ENCODE measurements at regions not wholly inside any gene's neighbourhood (a gene's known extent, or its start where the extent isn't known, plus 50 kb on each side); places are given as distances from the start of the nearest gene placed in this dataset.

GRCh38 chrX:113048896-113049295 lies 208.3 kb upstream of the AMOT start:
- Mint-ChIP-seq H3K4me1 (no peaks in the 10 kb centered on the region), H3K4me3 (no peak overlapping the region), H3K27ac (no peak overlapping the region), H3K27me3 (ENCODE audit: low read depth, poor library complexity) (no peaks in the 10 kb centered on the region), H3K9me3 (peaks cover 11% of the 10 kb centered on the region), H3K36me3 (ENCODE audit: low read depth) (no peaks in the 10 kb centered on the region)
- TF ChIP-seq CTCF (IDR thresholded peaks at IDR 0.05) = no peak
- DNase-seq = no peak

- no peak overlapping the region for H3K27ac Mint-ChIP-seq
- H3K9me3 Mint-ChIP-seq = peaks cover 15% of the 10 kb centered on the region
- H3K4me3 Mint-ChIP-seq = no peak overlapping the region
- no peaks in the 10 kb centered on the region for H3K4me1 Mint-ChIP-seq
- H3K36me3 Mint-ChIP-seq (ENCODE audit: low read depth) = no peaks in the 10 kb centered on the region
- H3K27me3 Mint-ChIP-seq (ENCODE audit: low read depth, poor library complexity) = no peaks in the 10 kb centered on the region
- no peak for DNase-seq
- no peak for TF ChIP-seq CTCF (IDR thresholded peaks at IDR 0.05)
Measured at GRCh38 chrX:113048480-113048879, 207.8 kb upstream of the AMOT start.

- DNase-seq = no peak
- Mint-ChIP-seq H3K4me3 (no peak overlapping the region), H3K4me1 (no peaks in the 10 kb centered on the region), H3K9me3 (peaks cover 11% of the 10 kb centered on the region), H3K27me3 (ENCODE audit: low read depth, poor library complexity) (no peaks in the 10 kb centered on the region), H3K27ac (no peak overlapping the region), H3K36me3 (ENCODE audit: low read depth) (no peaks in the 10 kb centered on the region)
- TF ChIP-seq CTCF (IDR thresholded peaks at IDR 0.05) = no peak
Measured at GRCh38 chrX:113033966-113034680, 193.5 kb upstream of the AMOT start.

- Mint-ChIP-seq H3K27ac (no peak overlapping the region), H3K36me3 (ENCODE audit: low read depth) (no peaks in the 10 kb centered on the region), H3K27me3 (ENCODE audit: low read depth, poor library complexity) (peaks cover 2% of the 10 kb centered on the region), H3K9me3 (no peaks in the 10 kb centered on the region), H3K4me1 (no peaks in the 10 kb centered on the region), H3K4me3 (no peak overlapping the region)
- no peak for TF ChIP-seq CTCF (IDR thresholded peaks at IDR 0.05)
- DNase-seq = no peak
Measured at GRCh38 chrX:113019958-113020357, 179.3 kb upstream of the AMOT start.

- no peaks in the 10 kb centered on the region for H3K4me1 Mint-ChIP-seq
- no peak overlapping the region for H3K4me3 Mint-ChIP-seq
- peak overlapping the region; percentile 93 for H3K27ac Mint-ChIP-seq
- TF ChIP-seq CTCF (IDR thresholded peaks at IDR 0.05) = no peak
- no peak for DNase-seq
- H3K36me3 Mint-ChIP-seq (ENCODE audit: low read depth) = no peaks in the 10 kb centered on the region
- H3K27me3 Mint-ChIP-seq (ENCODE audit: low read depth, poor library complexity) = peaks cover under 1% of the 10 kb centered on the region
- no peaks in the 10 kb centered on the region for H3K9me3 Mint-ChIP-seq
Measured at GRCh38 chrX:113009837-113010236, 169.2 kb upstream of the AMOT start.

- no peak for DNase-seq
- H3K27ac Mint-ChIP-seq = peak overlapping the region; percentile 93
- H3K9me3 Mint-ChIP-seq = no peaks in the 10 kb centered on the region
Measured at GRCh38 chrX:113009029-113009428, 168.4 kb upstream of the AMOT start.

More at GRCh38 chrX:113009029-113009428, 168.4 kb upstream of the AMOT start:
- no peaks in the 10 kb centered on the region for H3K36me3 Mint-ChIP-seq (ENCODE audit: low read depth)
- no peak for TF ChIP-seq CTCF (IDR thresholded peaks at IDR 0.05)
- H3K4me3 Mint-ChIP-seq = no peak overlapping the region
- no peaks in the 10 kb centered on the region for H3K27me3 Mint-ChIP-seq (ENCODE audit: low read depth, poor library complexity)
- no peaks in the 10 kb centered on the region for H3K4me1 Mint-ChIP-seq
